GM12892 (cell line): ENCODE measurements at regions not wholly inside any gene's neighbourhood (a gene's known extent, or its start where the extent isn't known, plus 50 kb on each side); places are given as distances from the start of the nearest gene placed in this dataset.

Source experiments
- POLR2A ChIP-seq: IDR thresholded peaks from 2 replicates; pipeline ENCODE4 v1.6.1; 2011; ENCODE audit warnings: low read depth, low read length, control low read depth
- POLR2AphosphoS5 ChIP-seq: IDR thresholded peaks from 2 replicates; pipeline ENCODE4 v1.6.1; 2011; ENCODE audit warnings: low read depth, low read length, control low read depth
- TAF1 ChIP-seq: IDR thresholded peaks from 2 replicates; pipeline ENCODE4 v1.6.1; 2011; ENCODE audit warnings: low read depth, mild to moderate bottlenecking, control low read depth, low read length, borderline replicate concordance

DNA sequence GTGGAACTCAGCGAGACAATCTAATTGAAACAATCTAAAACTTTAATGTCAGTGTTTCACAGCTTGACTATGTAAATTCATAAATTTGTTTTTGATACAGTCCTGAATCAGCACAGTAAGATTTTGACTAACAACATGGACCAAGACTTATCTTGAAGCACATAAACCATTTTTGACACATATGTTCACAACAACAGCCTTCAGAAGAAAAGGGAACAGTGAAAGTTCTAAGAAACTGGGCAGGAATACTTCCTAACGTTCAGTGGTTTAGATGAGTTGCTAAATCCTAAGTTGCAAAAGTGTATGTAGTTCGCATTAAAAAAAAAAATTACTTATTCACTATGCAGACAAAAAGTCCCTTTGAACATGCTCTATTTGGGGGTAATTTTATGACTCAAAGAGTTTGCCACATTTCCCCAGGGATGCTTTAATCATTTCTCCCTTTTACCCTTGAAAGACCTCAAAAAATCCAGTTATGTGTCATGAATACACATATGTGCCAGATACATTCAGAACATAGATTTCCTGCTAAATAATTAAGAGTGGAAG is 120.2 kb downstream of the MRPL39 start:
- TF ChIP-seq POLR2A (no peak), POLR2AphosphoS5 (no peak; the same call in 1 of the 2 replicates), TAF1 (no peak)
